Smooth muscle cell (in vitro differentiated cells): ENCODE measurements at regions not wholly inside any gene's neighbourhood (a gene's known extent, or its start where the extent isn't known, plus 50 kb on each side); places are given as distances from the start of the nearest gene placed in this dataset.

Experiments
- DNase-seq: peaks from one replicate; lab custom pipeline; 2025; ENCODE audit not compliant: unreplicated experiment; lab: John Stamatoyannopoulos, UW
- H2AFZ ChIP-seq: fragments of 200-600 bp; sonication (generic); 2 replicates; pipeline ENCODE4 v1.6.0; 2016; ENCODE audit warnings: antibody characterized with exemption, low read depth, mild to moderate bottlenecking
- H3F3A ChIP-seq: fragments of 200-600 bp; sonication (generic); 2 replicates; pipeline ENCODE4 v1.6.0; 2017; ENCODE audit warnings: antibody characterized with exemption, low read depth
- H3K27ac ChIP-seq: fragments of 200-600 bp; sonication (generic); 2 replicates; pipeline ENCODE4 v1.5.1; 2016; ENCODE audit warnings: low read depth, mild to moderate bottlenecking
- H3K27me3 ChIP-seq: fragments of 200-600 bp; sonication (generic); 2 replicates; pipeline ENCODE4 v1.6.1; 2016; ENCODE audit warnings: low read depth, mild to moderate bottlenecking
- H3K36me3 ChIP-seq: fragments of 200-600 bp; sonication (generic); 2 replicates; pipeline ENCODE4 v1.5.1; 2016; ENCODE audit warnings: low read depth
- H3K4me1 ChIP-seq: fragments of 200-600 bp; sonication (generic); 2 replicates; pipeline ENCODE4 v1.5.1; 2016; ENCODE audit warnings: low read depth
- H3K4me2 ChIP-seq: fragments of 200-600 bp; sonication (generic); 2 replicates; pipeline ENCODE4 v1.6.0; 2016; ENCODE audit warnings: mild to moderate bottlenecking
- H3K4me3 ChIP-seq: fragments of 200-600 bp; sonication (generic); 2 replicates; pipeline ENCODE4 v1.5.1; 2016; ENCODE audit warnings: mild to moderate bottlenecking
- H3K79me2 ChIP-seq: fragments of 200-600 bp; sonication (generic); 2 replicates; pipeline ENCODE4 v1.6.0; 2016; ENCODE audit warnings: low read depth, mild to moderate bottlenecking
- H3K9ac ChIP-seq: fragments of 200-600 bp; sonication (generic); 2 replicates; pipeline ENCODE4 v1.6.0; 2016; ENCODE audit warnings: low read depth
- H3K9me3 ChIP-seq: fragments of 200-600 bp; sonication (generic); replicated peaks from 2 replicates; pipeline ENCODE4 v1.5.1; 2016; ENCODE audit warnings: low read depth
- H4K20me1 ChIP-seq: fragments of 200-600 bp; sonication (generic); 2 replicates; pipeline ENCODE4 v1.6.0; 2016; ENCODE audit warnings: low read depth
- WGBS: methylation state at CpG from one replicate; pipeline ENCODE4 v1.1.7; 2016; ENCODE audit warnings: low lambda C conversion rate; 5-methylcytosine and 5-hydroxymethylcytosine counted together
- TF ChIP-seq, protein P1 (sequence below): fragments of 200-600 bp; sonication (generic); IDR thresholded peaks from 2 replicates; pipeline ENCODE4 v1.5.1; 2017; ENCODE audit warnings: borderline replicate concordance, mild to moderate bottlenecking, antibody characterized with exemption; ENCODE audit not compliant: insufficient read depth, poor library complexity, severe bottlenecking

DNA sequence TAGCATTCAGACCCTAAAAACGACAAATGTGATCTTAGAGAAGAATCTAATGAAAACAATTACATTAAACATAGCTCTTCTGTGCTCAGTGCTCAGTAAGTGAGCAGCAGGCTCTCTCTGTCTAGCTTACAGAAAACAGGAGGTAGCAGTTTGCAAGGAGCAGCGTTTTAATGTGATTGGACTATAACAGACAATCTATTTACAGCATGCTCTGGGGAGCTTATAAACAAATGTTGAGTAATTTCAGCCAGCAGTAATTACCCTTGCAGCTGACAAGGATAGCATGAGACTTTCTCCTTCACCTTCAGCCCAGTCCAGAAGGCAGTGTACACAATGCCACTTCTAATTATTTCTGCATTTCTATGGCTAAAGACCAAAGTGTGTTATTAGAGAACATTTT is 270.4 kb downstream of the FIGN start:
- Histone ChIP-seq H3K4me3 (no peak overlapping the region), H3K79me2 (no peaks in the 10 kb centered on the region), H3K4me1 (peaks cover 18% of the 10 kb centered on the region), H3K9ac (no peak overlapping the region), H3F3A (no peaks in the 10 kb centered on the region), H3K27ac (no peak overlapping the region), H3K36me3 (no peaks in the 10 kb centered on the region), H3K9me3 (no peaks in the 10 kb centered on the region), H2AFZ (no peak overlapping the region), H4K20me1 (no peaks in the 10 kb centered on the region), H3K27me3 (no peaks in the 10 kb centered on the region), H3K4me2 (no peak overlapping the region)
- 38% methylated on average over 2 of the region's 2 CpGs for whole genome bisulfite sequencing
- TF ChIP-seq, protein P1, sequence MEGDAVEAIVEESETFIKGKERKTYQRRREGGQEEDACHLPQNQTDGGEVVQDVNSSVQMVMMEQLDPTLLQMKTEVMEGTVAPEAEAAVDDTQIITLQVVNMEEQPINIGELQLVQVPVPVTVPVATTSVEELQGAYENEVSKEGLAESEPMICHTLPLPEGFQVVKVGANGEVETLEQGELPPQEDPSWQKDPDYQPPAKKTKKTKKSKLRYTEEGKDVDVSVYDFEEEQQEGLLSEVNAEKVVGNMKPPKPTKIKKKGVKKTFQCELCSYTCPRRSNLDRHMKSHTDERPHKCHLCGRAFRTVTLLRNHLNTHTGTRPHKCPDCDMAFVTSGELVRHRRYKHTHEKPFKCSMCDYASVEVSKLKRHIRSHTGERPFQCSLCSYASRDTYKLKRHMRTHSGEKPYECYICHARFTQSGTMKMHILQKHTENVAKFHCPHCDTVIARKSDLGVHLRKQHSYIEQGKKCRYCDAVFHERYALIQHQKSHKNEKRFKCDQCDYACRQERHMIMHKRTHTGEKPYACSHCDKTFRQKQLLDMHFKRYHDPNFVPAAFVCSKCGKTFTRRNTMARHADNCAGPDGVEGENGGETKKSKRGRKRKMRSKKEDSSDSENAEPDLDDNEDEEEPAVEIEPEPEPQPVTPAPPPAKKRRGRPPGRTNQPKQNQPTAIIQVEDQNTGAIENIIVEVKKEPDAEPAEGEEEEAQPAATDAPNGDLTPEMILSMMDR: no peak
- DNase-seq: no peak

DNA sequence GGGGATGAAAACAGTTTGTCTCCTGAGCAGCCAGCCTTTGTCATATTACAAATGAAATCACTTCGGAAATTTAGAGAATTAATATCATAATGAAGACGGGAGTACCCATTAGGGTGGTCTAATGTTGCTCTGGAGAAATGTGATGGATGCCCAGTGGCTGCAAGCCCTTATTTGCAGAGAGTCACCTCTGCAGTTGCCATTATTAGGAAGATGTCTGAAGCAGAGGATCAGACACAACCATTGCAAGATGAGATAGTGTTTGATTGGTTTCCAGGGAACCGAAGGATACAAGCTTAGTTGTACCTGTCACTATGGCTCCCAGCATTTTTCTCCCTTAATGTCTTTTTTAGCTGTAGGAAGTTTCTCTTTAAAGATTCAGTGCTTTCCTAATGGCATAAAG is 272.4 kb downstream of the FIGN start:
- Histone ChIP-seq H4K20me1 (no peaks in the 10 kb centered on the region), H3K9me3 (no peaks in the 10 kb centered on the region), H3K79me2 (no peaks in the 10 kb centered on the region), H2AFZ (no peak overlapping the region), H3K4me1 (peaks cover 12% of the 10 kb centered on the region), H3K9ac (no peak overlapping the region), H3F3A (no peaks in the 10 kb centered on the region), H3K27me3 (no peaks in the 10 kb centered on the region), H3K4me2 (no peak overlapping the region), H3K36me3 (no peaks in the 10 kb centered on the region), H3K4me3 (no peak overlapping the region), H3K27ac (no peak overlapping the region)
- no peak for DNase-seq
- TF ChIP-seq, protein P1: no peak
- 92% methylated on average over 3 of the region's 3 CpGs for WGBS

DNA sequence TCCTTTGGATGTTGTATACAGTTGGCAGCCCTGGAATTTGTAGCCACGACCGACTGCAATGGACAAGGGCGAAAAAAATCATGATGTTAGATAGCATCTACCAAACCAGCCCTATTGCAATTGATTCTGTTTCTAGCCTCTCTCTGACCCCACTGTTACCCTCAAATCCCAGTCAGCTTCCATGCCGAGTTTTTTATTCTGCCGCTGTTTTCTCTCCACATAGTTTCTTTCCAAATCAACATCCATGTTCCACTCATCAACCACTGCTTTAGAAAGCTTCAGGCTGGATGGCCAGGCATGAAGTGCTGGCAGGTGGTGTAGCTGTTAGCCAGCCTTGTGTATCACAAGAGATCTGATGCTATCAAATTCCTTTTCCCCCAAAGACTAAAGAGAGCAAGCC is 272.8 kb downstream of the FIGN start:
- H2AFZ ChIP-seq: no peak overlapping the region
- no peak overlapping the region for H3K9ac ChIP-seq
- no peaks in the 10 kb centered on the region for H3F3A ChIP-seq
- no peak overlapping the region for H3K4me2 ChIP-seq
- 88% methylated on average over 5 of the region's 5 CpGs for WGBS
- no peaks in the 10 kb centered on the region for H3K9me3 ChIP-seq
- H4K20me1 ChIP-seq: no peaks in the 10 kb centered on the region
- DNase-seq: no peak
- no peaks in the 10 kb centered on the region for H3K79me2 ChIP-seq
- H3K27ac ChIP-seq: no peak overlapping the region
- TF ChIP-seq, protein P1: no peak
- no peaks in the 10 kb centered on the region for H3K27me3 ChIP-seq
- peaks cover 12% of the 10 kb centered on the region for H3K4me1 ChIP-seq
- H3K4me3 ChIP-seq: no peak overlapping the region
- no peaks in the 10 kb centered on the region for H3K36me3 ChIP-seq

DNA sequence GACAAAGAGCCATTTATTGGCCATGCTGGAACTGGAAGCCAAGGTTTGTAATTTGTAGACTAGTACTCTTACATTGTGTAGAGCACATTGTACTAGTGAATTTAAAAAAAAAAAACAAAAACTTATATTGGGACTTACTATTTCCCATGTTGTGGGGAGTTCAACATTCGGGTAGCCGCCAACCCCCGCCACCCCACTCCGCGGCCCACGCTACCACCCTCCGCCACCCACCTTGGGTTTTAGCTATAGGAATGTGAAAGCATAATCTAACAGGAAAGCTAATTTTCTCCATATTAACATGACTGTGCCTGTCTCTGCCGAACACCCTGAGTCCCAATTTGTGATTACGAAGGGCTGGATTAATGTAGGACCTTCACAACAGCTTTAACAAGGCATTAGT is 275.8 kb downstream of the FIGN start:
- no peaks in the 10 kb centered on the region for H3K9me3 ChIP-seq
- no peak overlapping the region for H3K4me3 ChIP-seq
- TF ChIP-seq, protein P1: no peak
- no peak overlapping the region for H2AFZ ChIP-seq
- 98% methylated on average over 9 of the region's 9 CpGs for WGBS
- H3K9ac ChIP-seq: no peak overlapping the region
- no peak overlapping the region for H3K4me2 ChIP-seq
- no peaks in the 10 kb centered on the region for H3K27me3 ChIP-seq
- no peaks in the 10 kb centered on the region for H3K79me2 ChIP-seq
- no peaks in the 10 kb centered on the region for H3K36me3 ChIP-seq
- no peaks in the 10 kb centered on the region for H4K20me1 ChIP-seq
- no peak for DNase-seq
- H3K27ac ChIP-seq: no peak overlapping the region
- H3K4me1 ChIP-seq: no peaks in the 10 kb centered on the region
- no peaks in the 10 kb centered on the region for H3F3A ChIP-seq
